GM21526 (cell line): ENCODE measurements at regions not wholly inside any gene's neighbourhood (a gene's known extent, or its start where the extent isn't known, plus 50 kb on each side); places are given as distances from the start of the nearest gene placed in this dataset.
A peak's percentile ranks its signal among the peaks of the same experiment; 100 is the strongest.

Experiments used
- ATAC-seq: cut with Tn5 transposase; IDR thresholded peaks from one replicate; pipeline ENCODE4 v1.9.1; 2021; ENCODE audit warnings: moderate library complexity; ENCODE audit not compliant: unreplicated experiment, low FRiP score

- ATAC-seq, result no peak
Measured at GRCh38 chr3:44072601-44073540, 168.8 kb upstream of the TOPAZ1 start.

DNA sequence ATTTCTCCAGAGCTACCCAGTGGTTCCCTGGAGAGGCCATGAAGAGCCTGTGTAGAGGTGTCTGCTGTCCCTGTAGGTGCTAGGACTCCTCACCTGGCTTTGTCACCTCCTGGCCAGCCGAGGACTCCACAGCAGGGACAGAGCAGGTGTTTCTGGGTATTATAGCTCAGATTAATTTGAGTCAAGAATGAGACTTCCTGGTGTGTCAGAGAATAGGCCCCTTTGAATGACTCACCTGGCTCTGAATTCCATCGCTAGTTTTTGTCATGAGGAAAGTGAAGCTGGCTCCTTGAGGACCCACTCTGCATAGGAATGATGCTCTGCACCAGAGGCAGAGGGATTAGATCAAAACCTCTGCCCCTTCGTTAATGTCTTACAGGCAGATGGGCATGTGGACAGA, 167.5 kb upstream of the TOPAZ1 start:
- no peak for ATAC-seq

DNA sequence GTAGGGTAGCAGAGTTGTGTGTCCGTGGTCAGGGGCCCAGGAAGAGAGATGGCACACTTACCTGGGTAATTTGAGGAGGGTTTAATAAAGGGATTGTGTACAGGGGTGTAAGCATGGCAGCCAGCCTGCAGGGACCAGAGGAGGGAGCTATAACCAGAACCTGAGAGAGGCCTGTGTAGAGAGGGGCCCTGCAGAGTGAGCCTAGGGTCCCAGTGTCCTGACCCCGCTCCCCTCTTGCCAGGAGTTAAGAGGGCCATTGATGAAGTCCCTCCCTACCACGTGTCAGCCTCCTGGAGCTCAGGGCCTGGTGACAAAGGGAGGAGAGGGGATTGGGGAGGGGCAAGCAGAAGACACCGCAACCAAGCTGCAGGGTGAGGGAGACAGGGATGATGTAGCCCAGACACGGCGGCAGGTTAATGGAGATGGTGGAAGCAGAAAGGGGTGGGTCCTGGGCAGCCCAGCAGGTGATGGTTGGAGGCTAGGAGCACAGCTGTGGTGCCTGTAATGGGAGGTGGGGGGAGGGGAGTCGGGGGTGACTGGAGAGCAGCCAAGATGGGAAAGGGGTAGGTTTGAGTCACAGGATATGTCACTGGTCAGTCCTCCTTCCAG, 165.4 kb upstream of the TOPAZ1 start:
- ATAC-seq, result no peak

DNA sequence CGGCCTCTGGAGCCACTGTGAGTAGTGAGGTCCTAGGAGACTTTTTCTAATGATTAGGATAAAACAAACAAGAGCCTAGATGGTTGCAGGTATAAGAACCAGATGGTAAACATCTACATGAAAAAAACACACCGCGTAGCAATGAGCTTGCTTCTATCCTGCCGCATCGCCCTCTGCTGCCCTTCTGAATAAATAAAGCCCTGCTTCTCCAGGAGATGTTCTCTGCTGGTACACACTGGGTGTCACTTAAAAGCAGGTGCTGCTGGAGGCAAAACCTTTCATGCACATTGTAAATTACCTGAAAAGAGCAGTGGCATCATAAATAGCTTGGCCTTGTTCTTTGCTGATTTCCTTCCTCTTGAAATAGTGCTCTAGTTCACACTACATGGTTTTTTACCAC, 164.4 kb upstream of the TOPAZ1 start:
- ATAC-seq, result no peak

GRCh38 chr3:44078863-44079262, 162.8 kb upstream of the TOPAZ1 start:
- no peak for ATAC-seq

GRCh38 chr3:44079916-44080315, 161.8 kb upstream of the TOPAZ1 start:
- ATAC-seq, result no peak

- no peak for ATAC-seq
Measured at GRCh38 chr3:44080474-44081072, 161.1 kb upstream of the TOPAZ1 start.

DNA sequence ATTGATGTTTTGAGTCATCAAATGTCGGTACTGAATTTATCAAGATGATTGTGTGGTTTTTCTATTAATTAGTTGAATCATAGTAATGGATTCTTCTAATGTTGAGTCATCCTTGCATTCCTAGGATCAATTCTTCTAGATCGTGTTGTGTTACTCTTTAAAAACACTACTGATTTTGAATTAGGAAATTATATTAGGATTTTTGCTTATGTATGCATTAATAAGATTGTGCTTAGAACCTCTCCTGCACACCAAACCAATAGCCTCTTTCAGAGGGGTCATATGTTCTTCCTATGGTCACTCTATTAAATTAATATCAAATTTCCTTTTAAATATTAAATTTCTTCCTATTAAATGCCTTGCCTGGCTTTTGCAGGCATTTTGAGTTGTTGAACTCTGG, 151.7 kb upstream of the TOPAZ1 start:
- no peak for ATAC-seq

GRCh38 chr3:44092497-44092896, 149.2 kb upstream of the TOPAZ1 start:
- no peak for ATAC-seq

DNA sequence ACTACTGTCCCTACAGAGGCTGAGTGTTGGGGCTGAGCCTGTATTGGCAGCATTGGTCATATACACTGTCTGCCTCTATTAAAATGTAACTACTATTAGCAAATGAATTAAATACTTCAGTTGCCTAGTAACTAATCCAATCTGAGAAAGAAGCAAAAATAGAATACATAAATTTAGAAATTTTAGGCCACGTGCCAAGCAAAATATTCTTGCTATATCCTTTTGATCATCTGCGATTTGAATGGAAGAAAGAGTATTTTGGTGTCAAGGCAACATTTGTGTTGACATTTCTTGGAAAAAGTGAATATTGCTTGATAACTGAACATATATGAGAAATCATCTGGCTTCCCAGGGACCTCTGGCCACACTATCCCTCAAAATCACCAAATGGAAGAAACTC, 148.2 kb upstream of the TOPAZ1 start:
- ATAC-seq, result no peak

DNA sequence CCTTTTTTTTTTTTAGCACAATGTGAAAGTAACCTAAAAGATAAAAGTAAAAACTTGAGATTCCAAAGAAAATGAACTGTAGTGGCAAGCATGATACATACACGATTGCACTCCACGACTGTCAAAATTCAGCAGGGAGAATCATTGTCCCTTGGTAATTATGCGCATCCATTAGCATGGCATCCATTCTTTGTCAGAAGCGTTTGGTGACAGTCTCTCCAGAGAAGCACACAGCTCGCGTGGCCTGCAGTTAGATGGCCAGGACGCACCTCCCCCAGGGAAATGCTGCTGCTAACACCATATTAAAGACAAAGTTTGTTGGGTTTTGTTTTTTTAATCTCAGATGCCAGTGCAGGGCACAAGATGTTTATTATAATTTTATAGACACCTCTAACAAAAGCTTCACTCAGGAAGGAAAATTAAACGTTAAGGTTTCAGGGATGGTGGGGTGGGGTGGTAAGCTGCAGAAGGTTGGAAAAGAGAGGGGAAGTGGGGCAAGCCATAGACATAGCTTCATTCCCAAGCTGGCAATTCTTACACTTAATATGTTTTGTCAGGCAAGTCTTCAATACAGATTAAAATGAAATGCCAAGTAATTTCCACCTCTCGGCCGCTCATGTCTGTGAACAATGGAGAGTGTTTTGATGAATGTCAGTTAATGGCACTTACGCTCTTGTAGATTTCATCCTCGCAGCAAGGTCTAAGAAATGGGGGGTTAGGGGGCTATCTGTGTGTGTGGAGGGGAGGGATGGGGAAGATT, 142.8 kb upstream of the TOPAZ1 start:
- no peak for ATAC-seq

DNA sequence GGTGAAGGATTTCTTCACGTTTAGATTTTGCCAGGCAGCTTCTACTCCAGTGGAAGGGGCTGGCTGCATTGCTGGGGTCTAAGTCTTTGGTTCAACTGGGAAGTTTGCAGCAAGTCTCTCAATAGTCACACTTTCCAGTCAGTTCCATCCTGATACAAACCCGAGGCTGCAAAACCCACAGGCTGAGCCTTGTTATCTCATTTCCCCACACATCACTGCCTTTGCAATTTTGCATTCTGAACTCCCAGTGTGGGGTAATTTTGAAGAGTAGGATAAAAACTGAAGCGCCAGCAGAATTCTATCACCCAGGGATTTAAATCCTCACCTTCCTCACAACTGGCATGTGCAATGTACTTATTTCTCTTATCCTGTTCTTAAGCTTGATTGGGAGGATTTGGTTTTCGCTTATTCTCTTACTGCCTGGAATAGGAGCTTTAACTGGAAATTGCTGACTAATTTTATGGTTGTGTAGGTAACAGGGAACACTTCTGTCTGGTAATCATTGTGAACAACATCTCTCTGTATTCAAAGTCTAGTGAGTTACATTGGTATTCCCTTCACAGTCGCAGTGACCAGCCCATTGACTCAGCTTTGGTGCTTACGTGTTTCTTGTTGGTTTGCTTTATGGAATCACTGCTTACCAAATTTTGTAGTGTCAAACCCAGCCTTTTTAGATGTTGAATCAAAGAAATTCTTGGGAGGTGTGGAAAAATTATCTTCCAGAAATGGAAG, 142.0 kb upstream of the TOPAZ1 start:
- no peak for ATAC-seq

DNA sequence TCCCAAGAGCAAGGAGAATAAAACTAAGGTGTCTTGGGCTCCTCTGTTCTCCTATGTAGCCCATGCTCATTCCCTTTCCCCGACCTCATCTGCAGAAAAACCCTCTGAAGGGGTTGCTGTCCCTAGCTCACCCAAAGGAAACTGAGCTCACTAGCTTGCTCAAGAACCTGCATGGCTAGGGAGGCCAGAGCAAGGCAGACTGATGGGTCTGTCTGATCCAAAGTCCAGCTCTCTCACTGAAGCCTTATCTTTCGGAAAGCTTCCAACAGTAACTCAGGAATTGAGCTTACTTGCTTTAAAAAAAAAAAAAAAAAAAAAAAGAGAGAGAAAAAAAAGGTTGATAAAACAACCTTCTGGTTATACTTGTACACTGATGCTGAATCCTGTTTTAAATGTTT, 141.4 kb upstream of the TOPAZ1 start:
- ATAC-seq, result no peak

- no peak for ATAC-seq
Measured at GRCh38 chr3:44104043-44104442, 137.6 kb upstream of the TOPAZ1 start.

GRCh38 chr3:44104668-44105321, 136.9 kb upstream of the TOPAZ1 start:
- peak; percentile 88 for ATAC-seq

DNA sequence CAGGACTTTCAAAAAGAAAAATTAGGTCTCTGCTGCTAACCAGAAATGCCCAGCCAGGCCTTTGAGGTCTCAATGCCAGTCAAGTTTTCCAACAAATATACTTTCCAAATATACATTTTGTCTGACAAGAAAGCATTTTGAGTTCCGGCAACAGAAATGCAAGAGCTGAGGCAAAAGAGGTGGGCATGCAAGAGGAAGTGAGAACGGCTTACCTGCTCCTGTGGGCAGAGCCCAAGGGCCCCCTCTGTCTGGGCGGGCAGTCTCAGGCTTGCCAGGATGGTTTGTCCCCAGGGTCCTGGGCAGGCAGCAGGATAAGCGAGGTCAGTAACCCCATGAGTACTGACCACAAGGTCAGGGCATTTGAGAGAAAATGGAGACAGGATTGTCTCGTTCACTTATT, 136.1 kb upstream of the TOPAZ1 start:
- no peak for ATAC-seq

GRCh38 chr3:44106756-44107155, 134.9 kb upstream of the TOPAZ1 start:
- ATAC-seq, result no peak

- ATAC-seq, result no peak
Measured at GRCh38 chr3:44108481-44108880, 133.2 kb upstream of the TOPAZ1 start.

DNA sequence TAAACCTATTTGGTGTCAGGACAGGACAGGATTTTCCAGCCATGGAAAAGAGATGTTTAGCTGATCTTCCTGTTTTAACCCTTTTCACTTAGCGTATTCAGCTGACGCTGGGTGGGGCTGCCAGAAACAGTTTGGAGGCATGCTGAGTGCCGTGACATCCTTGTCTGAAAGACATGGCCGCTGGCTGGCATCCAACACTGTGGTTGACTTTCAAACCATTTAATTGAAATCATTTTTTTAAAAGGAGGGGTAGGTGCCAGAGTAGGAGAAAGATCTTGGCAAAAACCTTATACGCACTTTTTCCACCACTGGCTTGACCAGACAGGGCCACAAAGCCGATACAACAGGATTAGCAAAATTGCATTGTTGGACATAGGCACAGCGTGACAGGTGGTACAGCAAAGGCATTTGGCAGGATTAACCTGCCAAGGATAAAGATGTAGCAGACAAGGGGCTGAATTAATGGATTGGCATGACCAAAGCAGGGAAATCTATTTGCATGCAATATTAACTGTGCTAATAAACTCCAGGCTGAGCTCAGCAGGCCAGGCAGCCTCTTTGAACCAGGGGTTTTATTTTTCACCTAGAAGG, 131.8 kb upstream of the TOPAZ1 start:
- ATAC-seq, result no peak
